ENCODE measurements at regions not wholly inside any gene's neighbourhood (a gene's known extent, or its start where the extent isn't known, plus 50 kb on each side); places are given as distances from the start of the nearest gene placed in this dataset.

- no peak for DNase-seq
These were observed 105.8 kb downstream of the LACC1 start for GRCh38 chr13:43985422-43986072.

GRCh38 chr13:43986421-43986981 is 106.8 kb downstream of the LACC1 start:
- no peak for DNase-seq

DNA sequence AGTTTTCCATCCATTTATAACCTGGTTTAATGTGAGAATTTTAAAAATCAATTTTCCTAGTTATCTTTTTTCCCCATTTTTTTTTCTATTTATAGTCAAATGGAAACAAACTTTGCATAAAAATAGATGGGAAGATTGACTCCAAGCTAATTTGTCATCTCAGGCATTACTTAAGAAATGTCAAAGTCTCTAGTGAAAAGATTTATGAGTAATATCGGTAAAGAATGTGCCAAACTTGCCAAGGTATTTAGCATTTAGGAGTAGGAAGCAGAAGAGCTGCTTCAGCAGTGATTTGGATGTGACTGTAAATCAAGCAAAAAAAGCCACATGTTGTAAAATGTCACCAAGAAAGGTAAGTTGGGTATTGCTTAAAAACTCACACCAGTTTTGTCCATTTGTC is 108.6 kb downstream of the LACC1 start:
- DNase-seq = no peak

DNA sequence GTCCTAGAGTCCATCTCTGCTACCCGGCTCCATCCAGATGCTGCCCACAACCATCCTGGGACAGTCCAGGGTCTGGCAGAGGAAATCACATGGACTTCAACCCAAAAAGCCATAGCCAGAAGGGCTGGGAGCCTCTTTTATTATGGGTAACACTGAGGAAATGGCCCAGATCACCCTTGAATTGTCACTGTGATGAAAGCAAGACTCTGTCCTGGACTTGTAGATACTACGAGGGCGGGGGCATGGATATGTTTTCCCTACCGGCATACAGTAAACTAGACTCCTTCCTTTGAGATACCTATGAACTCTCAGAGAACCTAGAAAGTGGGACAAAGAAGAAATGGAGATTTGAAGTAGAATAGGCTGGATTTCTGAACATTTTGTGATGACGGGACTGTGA is 110.3 kb downstream of the LACC1 start:
- DNase-seq = no peak

DNA sequence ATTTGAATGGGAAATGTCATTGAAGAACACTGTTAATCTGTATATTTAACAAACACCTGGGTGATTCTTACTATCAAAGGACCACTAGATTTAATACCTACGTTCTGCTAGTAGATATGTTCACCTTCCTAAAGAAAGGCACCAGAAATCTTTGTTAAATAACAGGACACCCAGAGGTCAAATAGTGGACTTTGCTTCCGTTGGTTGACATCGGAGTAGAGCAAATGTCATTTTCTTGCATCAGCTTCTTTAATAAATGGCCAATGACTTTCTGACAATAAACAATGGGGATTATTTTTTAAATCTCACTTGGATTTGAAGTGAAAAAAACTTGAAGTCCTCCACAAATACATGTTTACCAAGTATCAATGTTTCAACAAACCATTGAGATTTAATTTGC is 111.1 kb downstream of the LACC1 start:
- no peak for DNase-seq

- DNase-seq = no peak
These were observed 112.1 kb downstream of the LACC1 start for GRCh38 chr13:43991773-43992201.

DNA sequence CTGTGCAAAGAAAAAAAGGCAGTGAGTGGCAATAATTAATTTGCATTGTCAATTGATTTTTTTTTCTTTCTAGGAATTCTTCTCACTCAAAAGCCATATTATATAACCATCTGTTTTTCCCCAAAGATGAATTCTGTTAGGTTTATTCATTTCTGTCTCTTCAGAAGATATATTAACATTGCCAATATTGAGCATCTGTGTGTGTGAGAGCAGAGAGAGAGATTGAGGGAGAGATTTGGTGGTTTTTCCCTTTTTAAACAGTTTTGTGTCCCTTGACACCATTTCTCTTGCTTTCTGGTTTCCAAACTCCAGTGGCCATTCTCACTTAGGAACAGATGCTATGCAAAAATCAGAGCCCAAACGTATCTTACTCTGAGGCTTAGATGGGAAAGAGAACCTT is 112.5 kb downstream of the LACC1 start:
- no peak for DNase-seq

DNA sequence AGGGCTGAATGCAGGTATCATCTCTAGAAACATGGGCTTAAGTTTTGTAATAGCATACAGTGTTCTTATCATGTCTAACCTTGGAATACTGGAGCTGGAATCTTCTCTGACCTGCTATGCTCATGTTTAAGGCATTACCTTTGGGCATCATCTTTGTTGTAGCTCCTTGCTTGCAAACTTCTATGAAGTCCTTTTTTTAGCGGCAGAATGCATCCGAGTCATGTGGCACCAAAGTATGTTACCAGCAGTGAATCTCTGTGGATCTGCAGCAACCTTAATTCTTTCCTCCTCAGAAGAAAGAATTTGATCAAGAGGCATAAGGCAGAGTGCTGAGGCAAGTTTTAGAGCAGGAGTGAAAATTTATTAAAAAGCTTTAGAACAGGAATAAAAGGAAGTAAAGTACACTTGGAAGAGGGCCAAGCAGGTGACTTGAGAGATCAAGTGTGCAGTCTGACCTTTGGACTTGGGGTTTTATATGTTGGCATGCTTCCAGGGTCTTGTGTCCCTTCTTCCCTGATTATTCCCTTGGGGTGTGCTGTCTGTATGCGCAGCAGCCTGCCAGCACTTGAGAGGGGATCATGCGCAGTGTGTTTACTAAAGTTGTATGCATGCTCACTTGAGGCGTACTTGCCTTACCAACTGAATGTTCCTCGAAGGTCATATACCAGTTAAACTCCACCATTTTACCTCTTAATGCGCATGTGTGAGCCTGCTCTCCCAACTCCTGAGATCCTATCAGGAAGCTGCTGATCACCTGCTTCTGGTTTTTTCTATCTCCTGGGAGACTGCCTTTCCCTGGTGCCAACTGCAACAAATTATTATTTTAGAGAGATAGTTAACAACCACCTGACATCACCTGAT is 115.5 kb downstream of the LACC1 start:
- no peak for DNase-seq

GRCh38 chr13:43996221-43996620 is 116.5 kb downstream of the LACC1 start:
- DNase-seq = no peak

DNA sequence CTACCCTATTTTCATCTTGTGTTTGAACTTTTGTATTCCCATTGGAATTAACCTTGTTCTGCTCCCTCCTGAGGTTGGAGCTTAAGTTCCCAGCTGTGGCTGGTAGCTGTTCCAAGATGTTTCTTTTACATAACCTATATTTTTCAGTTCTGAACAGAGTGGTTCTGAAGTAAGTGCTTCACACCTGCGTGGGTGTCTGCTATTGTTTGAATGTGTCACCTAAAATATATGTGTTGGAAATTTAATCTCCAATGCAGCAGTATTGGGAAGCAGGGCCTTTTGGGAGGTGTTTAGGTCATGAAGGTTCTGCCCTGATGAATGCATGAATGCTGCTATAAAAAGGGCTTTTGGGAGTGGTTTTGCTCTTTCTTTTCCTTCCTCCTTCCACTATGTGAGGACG is 123.8 kb downstream of the LACC1 start:
- DNase-seq = no peak

- DNase-seq = peak; percentile 76
These were observed 125.2 kb downstream of the LACC1 start for GRCh38 chr13:44004878-44005277.

GRCh38 chr13:44007451-44007850 is 127.7 kb downstream of the LACC1 start:
- no peak for DNase-seq

GRCh38 chr13:44011036-44011435 is 131.3 kb downstream of the LACC1 start:
- DNase-seq = peak; percentile 33

DNA sequence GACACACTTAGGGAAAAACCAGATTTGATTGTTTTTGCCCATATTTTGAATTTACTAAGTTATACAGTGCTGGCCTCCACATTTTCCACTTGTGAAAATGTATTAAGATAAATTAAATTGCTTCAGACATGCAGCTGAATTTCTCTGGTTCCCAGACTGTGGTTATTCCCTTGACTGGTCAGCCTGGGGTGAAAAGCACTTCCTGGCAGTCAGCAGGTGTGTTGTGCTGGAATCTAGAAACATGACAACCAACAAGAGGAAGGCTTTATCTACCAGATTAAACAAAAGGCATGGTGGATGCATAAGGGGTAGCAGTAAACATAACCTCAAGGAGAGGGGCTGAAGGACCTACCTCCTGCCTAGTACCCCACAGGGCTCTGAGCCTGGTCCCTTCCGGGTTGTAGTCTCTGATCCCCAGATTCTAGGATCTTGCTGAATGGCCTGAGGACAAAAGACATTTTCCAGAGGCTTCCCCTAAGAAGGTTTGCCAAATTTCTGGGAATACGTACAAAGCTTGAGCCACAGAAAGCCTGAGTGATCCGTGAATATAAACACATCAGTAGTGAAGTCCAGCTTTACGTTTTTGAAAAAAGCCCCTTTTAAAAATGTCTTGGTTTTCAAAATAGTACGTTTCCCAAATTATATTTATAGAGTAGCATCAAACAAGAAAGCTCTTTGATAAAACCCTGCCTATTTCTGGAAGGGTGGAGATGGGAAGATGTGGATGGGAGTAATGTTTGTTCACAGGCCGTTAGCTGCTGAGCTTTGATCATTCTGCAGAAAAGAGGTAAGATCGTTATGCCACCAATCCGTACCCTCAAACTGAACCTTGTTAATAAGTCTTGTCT is 133.4 kb downstream of the LACC1 start:
- DNase-seq = no peak

GRCh38 chr13:44013758-44014291 is 134.1 kb downstream of the LACC1 start:
- DNase-seq = peak; percentile 41

GRCh38 chr13:44014501-44014900 is 134.8 kb downstream of the LACC1 start:
- no peak for DNase-seq

DNA sequence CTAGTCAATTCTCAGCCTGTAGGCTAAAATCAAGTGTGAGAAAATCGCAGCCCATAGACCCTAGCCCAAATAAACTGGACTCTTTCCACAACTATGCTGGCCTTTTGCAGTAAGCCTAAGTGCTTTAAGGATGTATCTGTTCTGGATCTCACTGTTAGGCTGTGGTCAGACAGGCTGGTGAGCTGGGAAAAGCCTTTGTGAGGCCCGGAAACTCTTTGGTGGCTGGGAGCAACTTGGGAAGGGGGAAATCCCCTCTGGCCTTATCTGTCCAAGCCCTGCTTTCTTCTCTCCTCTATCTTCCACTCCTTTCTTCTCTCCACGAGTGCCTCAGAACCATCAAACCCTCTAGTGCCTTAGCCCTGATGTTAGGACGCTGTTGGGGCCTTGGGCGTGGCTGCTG is 135.4 kb downstream of the LACC1 start:
- no peak for DNase-seq

GRCh38 chr13:44015811-44016210 is 136.1 kb downstream of the LACC1 start:
- DNase-seq = no peak

- DNase-seq = no peak
These were observed 138.1 kb downstream of the LACC1 start for GRCh38 chr13:44017756-44018309.

DNA sequence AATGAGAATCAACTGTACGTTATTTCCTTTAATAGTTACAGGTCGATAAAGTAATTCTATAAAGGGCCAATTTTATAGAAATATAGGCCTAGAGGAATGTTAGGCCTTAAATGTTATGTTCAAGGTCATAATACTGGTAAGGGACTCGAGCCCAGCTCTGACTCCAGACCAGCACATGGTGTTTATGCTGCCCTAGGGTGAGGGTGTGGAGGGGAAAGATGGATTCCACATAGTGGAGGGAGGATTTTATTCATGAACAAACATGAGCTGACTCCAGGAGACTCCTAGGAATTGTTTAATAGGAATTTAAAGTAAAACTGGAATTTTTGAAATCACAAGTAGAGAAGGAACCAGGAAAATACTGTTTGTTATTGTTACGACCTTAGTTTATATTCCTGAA is 139.9 kb downstream of the LACC1 start:
- no peak for DNase-seq

DNA sequence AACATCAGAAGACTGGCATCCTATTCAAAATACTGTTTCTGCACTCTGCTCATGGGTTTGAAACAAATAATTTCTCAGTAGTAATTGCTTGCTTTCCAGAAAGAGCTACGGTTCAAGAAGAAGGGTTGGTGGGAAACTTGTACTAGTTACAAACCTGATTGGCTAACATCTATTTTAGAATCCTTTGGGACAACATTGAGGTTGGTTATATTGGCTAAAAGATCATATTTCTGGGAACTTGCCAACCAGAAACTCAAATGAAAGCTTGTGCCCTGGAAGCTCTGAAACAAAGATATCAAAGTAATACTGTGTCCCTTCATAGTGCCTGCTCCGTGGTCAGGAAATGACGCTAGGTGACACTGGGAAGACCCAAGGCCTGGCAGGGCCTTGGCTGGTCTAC is 141.7 kb downstream of the LACC1 start:
- no peak for DNase-seq

DNA sequence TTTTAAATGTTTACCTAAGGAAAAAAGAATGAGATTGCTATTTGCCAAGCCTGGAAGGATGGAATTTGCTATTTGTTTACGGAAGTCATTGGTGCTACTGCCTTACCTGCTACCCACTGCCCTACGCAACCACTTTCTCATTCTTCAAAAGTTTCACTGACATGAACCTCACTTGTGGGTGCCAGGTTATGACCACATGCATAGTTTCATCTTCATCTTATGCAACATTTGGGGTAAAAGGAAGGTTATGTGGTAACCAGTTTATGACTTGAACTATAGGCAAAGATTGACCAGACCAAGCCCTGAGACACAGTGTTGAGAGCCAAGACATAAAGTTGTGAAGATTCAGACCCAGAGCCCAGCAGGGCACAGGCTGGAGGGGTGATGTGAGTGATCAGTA is 142.5 kb downstream of the LACC1 start:
- no peak for DNase-seq

All from EL (cell line).